ENCODE measurements at regions not wholly inside any gene's neighbourhood (a gene's known extent, or its start where the extent isn't known, plus 50 kb on each side); places are given as distances from the start of the nearest gene placed in this dataset.

- Mint-ChIP-seq H3K27ac (ENCODE audit: unreplicated experiment) (peak overlapping the region; percentile 6), H3K27me3 (ENCODE audit: insufficient read depth, unreplicated experiment) (no peaks in the 10 kb centered on the region), H3K9me3 (ENCODE audit: unreplicated experiment) (no peaks in the 10 kb centered on the region), H3K36me3 (ENCODE audit: insufficient read depth, unreplicated experiment) (no peaks in the 10 kb centered on the region), H3K4me3 (ENCODE audit: unreplicated experiment) (no peak overlapping the region), H3K4me1 (ENCODE audit: low read depth, unreplicated experiment) (peaks cover 38% of the 10 kb centered on the region)
- POLR2A ChIA-PET = no interaction called here
- Histone ChIP-seq H3K4me3 (ENCODE audit: low read depth, low read length) (no peak overlapping the region), H3K9me3 (no peaks in the 10 kb centered on the region), H3K4me1 (peaks cover 49% of the 10 kb centered on the region), H3K36me3 (ENCODE audit: control insufficient read depth, insufficient read depth, low read length) (no peaks in the 10 kb centered on the region), H3K27me3 (replicated peaks; ENCODE audit: control insufficient read depth, insufficient read depth, low read length) (no peaks in the 10 kb centered on the region)
- no TSS peak for BruUV-seq (replicated peaks)
- CTCF ChIA-PET = no interaction called here
- TF ChIP-seq, protein P1, sequence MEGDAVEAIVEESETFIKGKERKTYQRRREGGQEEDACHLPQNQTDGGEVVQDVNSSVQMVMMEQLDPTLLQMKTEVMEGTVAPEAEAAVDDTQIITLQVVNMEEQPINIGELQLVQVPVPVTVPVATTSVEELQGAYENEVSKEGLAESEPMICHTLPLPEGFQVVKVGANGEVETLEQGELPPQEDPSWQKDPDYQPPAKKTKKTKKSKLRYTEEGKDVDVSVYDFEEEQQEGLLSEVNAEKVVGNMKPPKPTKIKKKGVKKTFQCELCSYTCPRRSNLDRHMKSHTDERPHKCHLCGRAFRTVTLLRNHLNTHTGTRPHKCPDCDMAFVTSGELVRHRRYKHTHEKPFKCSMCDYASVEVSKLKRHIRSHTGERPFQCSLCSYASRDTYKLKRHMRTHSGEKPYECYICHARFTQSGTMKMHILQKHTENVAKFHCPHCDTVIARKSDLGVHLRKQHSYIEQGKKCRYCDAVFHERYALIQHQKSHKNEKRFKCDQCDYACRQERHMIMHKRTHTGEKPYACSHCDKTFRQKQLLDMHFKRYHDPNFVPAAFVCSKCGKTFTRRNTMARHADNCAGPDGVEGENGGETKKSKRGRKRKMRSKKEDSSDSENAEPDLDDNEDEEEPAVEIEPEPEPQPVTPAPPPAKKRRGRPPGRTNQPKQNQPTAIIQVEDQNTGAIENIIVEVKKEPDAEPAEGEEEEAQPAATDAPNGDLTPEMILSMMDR (IDR thresholded peaks at IDR 0.05; ENCODE audit: insufficient read depth in 1 of 2, low read depth in 1 of 2, low read length in 1 of 2, severe bottlenecking in 1 of 2, unreplicated experiment in 1 of 2) = no peak
- intact Hi-C loops (cut with micrococcal nuclease; ENCODE audit: unreplicated experiment) = no loop called here
- no peak for DNase-seq
These were observed 236.0 kb downstream of the WDR11 start for GRCh38 chr10:121087129-121087528.

DNA sequence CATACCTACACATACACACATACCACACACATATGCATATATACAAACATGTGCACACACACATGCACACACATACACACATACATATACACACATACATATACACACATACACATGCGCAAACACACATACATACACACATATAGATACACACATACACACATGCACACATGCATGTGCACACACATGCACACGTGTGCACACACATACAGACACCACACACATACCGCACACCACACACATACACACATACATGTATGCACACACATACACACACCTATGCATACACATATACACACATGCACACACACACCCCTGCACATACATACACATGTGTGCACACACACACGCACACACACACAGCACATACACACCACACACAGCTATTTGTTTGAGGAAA, 236.5 kb downstream of the WDR11 start:
- no TSS peak for BruUV-seq (replicated peaks)
- ChIA-PET CTCF (interaction anchor here (0.6 to 1.2 kb wide), 2 partner anchors 100 to 373 kb away, joined by 3 to 5 read pairs; no protein-coding TSS in a partner anchor), POLR2A (no interaction called here)
- Histone ChIP-seq H3K4me3 (ENCODE audit: low read depth, low read length) (no peak overlapping the region), H3K36me3 (ENCODE audit: control insufficient read depth, insufficient read depth, low read length) (no peaks in the 10 kb centered on the region), H3K4me1 (peaks cover 49% of the 10 kb centered on the region), H3K9me3 (no peaks in the 10 kb centered on the region), H3K27me3 (replicated peaks; ENCODE audit: control insufficient read depth, insufficient read depth, low read length) (no peaks in the 10 kb centered on the region)
- no peaks in the 10 kb centered on the region for H3K27me3 Mint-ChIP-seq (ENCODE audit: insufficient read depth, unreplicated experiment)
- no peaks in the 10 kb centered on the region for H3K36me3 Mint-ChIP-seq (ENCODE audit: insufficient read depth, unreplicated experiment)
- H3K4me1 Mint-ChIP-seq (ENCODE audit: low read depth, unreplicated experiment) = peaks cover 38% of the 10 kb centered on the region
- DNase-seq = no peak
- H3K27ac Mint-ChIP-seq (ENCODE audit: unreplicated experiment) = peak overlapping the region; percentile 6
- no peak overlapping the region for H3K4me3 Mint-ChIP-seq (ENCODE audit: unreplicated experiment)
- TF ChIP-seq, protein P1 (IDR thresholded peaks at IDR 0.05; ENCODE audit: insufficient read depth in 1 of 2, low read depth in 1 of 2, low read length in 1 of 2, severe bottlenecking in 1 of 2, unreplicated experiment in 1 of 2) = no peak
- intact Hi-C loops (cut with micrococcal nuclease; ENCODE audit: unreplicated experiment) = loop anchor here (1.0 kb wide), 2 partner anchors 10 to 101 kb away; no protein-coding TSS in a partner anchor
- no peaks in the 10 kb centered on the region for H3K9me3 Mint-ChIP-seq (ENCODE audit: unreplicated experiment)

- Mint-ChIP-seq H3K36me3 (ENCODE audit: insufficient read depth, unreplicated experiment) (no peaks in the 10 kb centered on the region), H3K27ac (ENCODE audit: unreplicated experiment) (peak overlapping the region; percentile 5), H3K27me3 (ENCODE audit: insufficient read depth, unreplicated experiment) (no peaks in the 10 kb centered on the region), H3K4me1 (ENCODE audit: low read depth, unreplicated experiment) (peaks cover 36% of the 10 kb centered on the region), H3K4me3 (ENCODE audit: unreplicated experiment) (no peak overlapping the region), H3K9me3 (ENCODE audit: unreplicated experiment) (no peaks in the 10 kb centered on the region)
- TF ChIP-seq, protein P1 (IDR thresholded peaks at IDR 0.05; ENCODE audit: insufficient read depth in 1 of 2, low read depth in 1 of 2, low read length in 1 of 2, severe bottlenecking in 1 of 2, unreplicated experiment in 1 of 2) = peak; percentile 51 to 55
- Histone ChIP-seq H3K4me1 (peaks cover 45% of the 10 kb centered on the region), H3K27me3 (replicated peaks; ENCODE audit: control insufficient read depth, insufficient read depth, low read length) (no peaks in the 10 kb centered on the region), H3K4me3 (ENCODE audit: low read depth, low read length) (no peak overlapping the region), H3K36me3 (ENCODE audit: control insufficient read depth, insufficient read depth, low read length) (no peaks in the 10 kb centered on the region), H3K9me3 (no peaks in the 10 kb centered on the region)
- no TSS peak for BruUV-seq (replicated peaks)
- ChIA-PET CTCF (interaction anchor here (0.6 to 1.2 kb wide), 2 partner anchors 99 to 372 kb away, joined by 3 to 5 read pairs; no protein-coding TSS in a partner anchor), POLR2A (no interaction called here)
- peak; percentile 68 to 72 for DNase-seq
- intact Hi-C loops (cut with micrococcal nuclease; ENCODE audit: unreplicated experiment) = loop anchor here (1.0 kb wide), 2 partner anchors 9 to 100 kb away; no protein-coding TSS in a partner anchor
These were observed 237.4 kb downstream of the WDR11 start for GRCh38 chr10:121088524-121088923.
